HG03432 (cell line): ENCODE measurements at regions not wholly inside any gene's neighbourhood (a gene's known extent, or its start where the extent isn't known, plus 50 kb on each side); places are given as distances from the start of the nearest gene placed in this dataset.
"Not testable (repeated sequence)": the region's sequence is repeated elsewhere in the genome, so short reads cannot be mapped to it uniquely, and the experiment has no call there.

Experiments used
- ATAC-seq: cut with Tn5 transposase; IDR thresholded peaks from one replicate; pipeline ENCODE4 v1.9.1; 2021; ENCODE audit warnings: mild to moderate bottlenecking, moderate library complexity; ENCODE audit not compliant: unreplicated experiment

DNA sequence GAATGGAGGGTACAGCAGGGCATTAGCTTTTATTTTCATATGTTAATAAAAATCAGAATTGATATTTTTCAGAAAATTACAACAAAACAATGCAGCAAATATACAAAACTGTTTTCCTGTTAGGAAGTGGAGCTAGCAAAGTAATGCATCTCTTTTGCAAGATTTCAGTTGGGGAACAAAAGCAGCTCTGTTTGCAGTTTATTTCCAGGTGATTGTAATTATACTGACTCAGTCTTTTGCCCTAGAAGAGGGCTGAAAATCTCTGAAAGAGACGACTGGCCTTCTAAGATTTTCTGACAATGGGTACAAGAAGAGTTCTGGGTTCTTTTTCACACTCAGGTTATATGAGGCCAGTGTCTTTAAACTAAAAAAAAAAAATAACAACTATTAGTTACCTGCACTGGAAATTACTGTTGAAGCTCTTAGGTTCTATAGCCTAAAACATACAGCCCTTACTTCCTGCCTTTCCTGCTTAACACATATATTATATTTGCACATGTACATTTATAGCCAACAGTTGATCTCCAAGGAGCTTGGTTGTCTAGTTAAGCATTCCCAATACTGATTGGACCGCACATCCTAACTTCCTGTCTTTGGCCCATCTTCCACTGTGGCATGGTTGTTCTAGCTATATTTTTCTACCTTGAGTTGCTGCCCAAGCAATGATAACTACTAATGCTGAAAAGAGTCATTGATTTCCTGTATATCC lies 199.1 kb upstream of the KRR1 start:
- ATAC-seq = no peak

DNA sequence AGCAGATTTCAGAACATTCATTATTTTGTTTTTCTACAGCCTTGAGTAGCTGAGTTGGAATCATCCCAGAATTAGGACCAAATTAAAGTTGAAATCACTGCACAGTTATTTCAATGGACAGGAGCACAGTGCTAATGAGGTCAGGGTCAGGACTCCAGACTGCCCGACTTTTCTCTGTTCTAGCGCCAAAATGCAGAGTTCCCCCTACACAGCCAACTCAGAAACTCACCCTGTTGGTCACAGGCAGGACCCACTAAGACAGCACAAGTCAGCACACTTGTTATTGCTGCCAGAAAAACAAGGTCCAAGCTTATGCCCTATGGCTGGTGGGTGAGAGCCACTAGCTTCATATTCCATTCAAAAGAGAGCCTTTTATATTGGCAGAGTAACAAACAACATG lies 198.1 kb upstream of the KRR1 start:
- ATAC-seq = no peak

DNA sequence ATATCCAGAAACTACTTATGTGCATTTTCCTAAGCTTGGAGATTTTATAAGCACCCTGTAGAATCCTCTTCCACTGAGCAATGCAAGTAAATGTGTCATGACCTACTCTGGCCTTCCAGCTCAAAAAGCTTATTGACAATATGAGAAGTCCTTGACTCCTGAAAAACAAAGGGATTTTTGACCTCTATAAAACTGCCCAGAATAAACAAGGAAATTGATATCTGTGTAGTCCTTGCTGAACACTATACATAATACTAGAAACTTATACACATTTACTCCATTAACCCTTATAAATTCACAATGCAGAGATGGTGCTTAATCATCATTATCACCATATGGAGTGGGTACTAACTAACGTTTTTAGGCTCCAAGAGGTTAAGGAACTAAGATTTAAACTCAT lies 197.4 kb upstream of the KRR1 start:
- no peak for ATAC-seq

DNA sequence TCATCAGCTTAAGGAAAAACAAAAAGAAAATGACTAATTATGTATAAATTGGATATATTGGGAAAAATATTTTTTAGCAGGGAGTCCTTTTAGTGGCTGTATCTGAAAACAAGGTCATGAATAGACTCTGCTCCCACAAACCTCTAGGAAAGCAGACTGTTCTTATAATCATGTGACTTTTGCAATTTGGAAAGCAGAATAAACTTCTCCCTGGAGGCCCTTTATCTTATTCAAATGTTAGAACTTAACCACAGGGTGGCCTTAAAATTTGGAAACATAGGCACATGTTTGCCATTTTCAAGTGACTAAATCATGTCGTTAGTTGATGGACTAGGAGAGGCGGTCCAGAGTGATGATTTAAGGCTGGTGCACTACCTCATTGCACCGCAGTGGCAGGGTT lies 196.6 kb upstream of the KRR1 start:
- ATAC-seq = no peak

DNA sequence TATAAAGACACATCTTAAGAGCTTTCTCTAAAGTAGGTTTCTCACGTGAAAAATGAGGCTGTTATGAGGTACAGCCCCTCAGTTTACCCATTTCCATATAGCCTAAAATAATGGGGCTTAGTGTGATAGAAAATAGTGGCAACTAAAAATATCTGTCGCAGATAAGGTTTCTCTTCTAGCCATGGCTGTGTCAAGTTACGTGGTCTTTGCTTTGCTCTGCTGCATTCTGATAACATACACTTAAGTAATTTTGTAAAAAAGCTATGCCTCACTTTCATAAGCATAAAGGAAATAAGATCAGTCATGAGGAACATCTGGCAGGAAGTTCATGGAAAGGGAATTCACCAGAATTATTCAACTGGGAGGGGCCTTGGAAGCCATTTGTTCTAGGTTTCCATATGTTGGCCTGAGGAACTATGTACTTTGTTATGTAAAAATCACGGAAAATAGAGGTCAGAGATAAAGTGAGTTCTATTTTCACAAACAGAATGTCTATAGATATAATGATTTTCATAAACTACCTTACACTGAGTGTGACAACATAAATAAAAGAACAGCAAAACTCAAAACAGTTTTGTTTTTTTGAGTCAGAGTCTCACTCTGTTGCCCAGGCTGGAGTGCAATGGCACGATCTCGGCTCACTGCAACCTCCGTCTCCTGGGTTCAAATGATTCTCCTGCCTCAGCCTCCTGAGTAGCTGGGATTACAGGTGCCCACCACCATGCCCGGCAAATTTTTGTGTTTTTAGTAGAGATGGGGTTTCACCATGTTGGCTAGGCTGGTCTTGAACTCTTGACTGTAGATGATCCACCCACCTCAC lies 195.6 kb upstream of the KRR1 start:
- no peak for ATAC-seq

DNA sequence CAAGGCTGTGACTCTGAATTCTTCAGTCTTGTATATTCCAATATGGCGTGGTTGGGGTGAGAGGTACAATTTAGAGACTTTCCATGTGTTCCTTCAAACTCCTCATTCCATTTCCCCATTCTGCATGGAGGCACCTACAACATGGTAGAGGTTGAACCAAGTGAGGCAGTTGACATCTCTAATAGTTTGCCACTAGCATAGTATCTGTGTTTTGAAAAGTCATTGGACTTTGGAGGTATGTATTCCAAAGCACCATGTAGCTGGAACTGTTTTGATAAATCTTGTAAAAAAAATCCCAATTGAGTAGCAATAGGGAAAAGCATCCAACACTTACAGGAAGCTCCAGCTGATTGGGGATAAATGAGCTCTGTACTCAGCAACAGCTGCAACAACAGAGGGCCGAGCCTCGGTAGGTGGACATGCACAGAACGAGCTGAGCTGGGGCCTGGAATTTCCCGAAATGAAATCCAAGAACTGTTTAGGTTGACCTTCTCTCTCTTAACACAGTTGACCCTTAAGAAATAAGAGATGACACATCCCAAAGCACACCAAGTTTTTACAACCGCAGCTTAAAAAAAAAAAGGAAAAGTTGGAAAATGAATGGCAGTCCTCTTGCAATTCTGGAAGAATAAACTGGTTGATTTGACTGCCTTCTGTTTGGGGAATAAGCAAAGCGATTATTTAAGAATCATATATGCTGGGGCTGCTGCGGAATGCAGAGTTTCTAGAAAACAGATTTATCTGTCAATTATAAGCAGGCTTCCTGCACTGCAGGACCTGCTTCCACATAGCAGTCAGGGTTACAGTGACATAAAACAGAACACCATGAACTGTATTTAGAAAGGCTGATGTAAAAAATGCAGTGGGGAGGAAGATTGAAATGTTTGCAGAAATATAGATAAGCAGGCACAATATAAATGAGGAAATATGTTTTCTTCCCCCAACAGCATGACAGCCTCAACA lies 194.6 kb upstream of the KRR1 start:
- ATAC-seq = no peak

DNA sequence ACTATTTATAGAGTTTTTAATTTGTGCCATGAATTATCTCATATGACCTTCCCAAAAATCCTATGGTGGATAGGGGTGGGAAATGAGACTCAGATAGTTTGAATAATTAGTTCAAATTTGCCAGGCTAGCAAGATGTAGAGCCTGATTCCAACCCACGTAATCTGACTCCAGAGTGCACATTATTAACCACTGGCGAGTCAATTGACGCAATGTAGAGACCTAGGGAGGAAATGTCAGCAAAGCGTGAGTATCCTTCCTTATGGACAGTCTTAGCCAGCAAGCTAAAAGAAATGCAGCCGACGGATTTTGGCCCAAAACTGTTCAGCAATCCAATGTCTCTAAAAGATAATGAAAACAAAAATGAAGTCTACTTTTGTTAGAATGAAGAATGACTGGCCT lies 193.3 kb upstream of the KRR1 start:
- ATAC-seq = no peak

DNA sequence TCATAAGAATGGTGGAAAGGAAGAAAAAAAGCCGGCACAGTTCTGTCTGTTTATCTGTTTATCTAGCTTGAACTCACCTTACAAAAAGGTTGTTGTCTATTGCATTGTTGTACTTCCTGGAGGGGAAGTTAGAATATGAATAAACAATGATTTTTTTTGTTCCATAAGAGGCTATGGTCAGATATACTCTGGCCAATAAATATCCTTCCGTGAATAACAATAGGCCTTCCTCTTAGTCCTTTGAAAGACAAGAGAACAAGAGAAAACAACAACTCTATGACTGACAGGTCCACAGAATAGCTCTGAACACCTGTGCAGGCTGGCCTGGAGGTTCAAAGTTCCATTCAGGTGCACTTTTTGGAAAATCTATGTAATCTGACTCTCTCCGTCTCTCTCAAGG lies 192.8 kb upstream of the KRR1 start:
- no peak for ATAC-seq

DNA sequence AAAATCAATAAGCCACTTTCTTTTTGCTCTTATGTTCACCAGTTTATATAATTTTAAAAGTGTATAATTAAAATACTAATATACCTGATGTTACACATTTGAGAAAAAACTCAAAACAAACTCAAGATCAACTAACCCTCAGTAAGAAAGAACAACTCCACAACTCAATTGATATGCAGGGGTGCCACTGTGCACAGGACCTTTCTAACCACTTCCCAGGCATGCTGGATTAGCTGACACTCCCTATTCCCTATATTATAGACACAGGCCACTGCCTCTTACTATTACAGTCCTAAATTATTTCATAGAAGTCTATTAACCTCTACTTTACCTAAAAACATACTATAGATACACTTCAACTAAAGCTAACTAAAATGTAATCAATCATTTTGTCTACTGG lies 191.7 kb upstream of the KRR1 start:
- no peak for ATAC-seq

DNA sequence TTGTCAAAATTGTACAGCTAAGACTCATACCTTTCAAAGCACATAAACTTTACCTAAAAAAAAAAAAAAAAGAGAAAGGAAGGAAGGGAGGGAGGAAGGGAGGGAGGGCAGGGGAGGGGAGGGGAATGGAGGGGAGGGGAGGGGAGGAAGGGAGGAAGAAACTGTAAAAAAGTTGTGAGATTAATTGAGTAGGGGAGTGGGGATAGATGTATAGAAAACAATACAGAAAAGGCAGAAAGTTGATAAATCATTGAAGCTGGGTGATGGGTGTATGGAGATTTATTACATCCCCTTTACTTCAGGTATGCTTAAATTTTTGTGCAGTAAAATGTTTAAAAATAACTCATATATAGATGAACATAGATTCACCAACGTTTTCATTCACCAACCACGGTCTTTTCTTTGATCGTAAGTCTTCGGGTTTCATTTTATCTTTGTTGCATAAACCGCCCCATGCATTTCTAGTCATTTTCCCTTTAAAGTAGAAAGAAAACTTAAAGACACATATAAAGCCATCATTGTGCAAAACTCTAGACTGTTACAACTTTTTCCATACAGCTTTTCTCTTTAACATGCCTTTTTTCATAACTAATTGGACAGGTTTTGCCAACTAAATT lies 191.2 kb upstream of the KRR1 start:
- ATAC-seq = no peak

DNA sequence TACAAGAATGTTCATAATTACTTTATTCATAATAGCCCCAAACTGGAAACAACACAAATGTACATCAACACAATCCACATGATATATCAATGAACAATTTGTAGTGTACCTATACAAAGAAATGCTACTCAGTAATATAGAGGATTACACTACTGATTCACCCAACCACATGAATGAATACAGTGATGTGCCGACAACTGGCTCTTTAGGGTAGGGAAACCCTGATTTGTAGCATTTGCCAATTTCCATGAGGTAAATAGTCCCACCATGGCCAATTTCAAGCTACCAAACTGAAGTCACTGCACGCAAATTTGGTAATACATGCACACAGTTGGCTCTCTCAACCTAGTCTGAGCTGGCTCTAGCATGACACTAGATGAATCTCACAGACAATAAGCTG lies 190.4 kb upstream of the KRR1 start:
- ATAC-seq = no peak

DNA sequence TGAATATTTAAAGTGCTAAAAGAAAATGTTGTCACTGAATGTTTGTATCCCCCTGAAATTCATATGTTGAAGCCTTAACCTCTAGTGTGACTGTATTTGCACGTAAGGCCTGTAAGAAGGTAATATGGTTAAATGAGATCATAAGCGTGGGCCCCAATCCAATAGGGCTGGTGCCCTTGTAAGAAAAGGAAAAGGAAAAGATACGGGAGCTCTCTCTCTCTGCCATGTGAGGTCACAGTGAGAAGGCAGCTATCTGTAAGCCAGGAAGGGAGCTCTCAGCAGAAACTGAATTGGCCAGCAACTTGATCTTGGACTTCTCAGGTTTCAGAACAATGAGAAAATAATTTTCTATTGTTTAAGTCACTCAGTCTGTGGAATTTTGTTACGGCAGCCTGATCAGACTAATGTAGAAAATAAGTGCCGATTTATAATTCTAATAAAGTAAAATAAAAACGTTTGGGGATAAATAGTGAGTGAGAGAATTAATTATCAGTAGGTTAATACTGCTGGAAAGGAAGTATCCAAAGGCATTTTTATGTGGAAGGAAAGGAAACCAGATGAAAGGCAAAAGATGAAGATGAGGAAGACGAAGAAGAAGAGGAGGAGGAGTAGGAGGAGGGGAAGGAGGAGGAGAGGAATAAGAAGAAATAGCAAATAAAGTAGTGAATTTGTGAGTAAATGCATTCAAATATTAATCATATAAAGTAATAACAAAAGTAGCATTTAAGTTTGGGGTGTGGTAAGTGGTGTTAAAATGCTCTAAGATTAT lies 188.5 kb upstream of the KRR1 start:
- no peak for ATAC-seq

DNA sequence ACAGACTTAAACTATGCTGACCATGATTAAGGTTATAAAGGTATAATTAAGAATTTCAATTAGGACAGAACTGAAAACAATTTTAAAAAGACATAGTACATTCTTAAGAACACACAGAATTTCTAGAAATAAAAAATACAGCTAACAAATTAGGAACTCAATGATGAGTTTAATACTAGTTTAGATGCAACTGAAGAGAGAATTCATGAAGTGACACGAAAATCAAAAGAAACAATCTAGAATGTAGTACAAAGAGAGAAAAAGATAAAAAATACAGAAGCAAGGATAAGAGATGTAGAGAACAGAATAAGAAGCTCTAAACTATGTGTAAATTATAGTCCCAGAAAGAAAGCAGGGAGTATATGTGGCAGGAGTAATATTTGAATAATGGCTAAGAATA lies 187.8 kb upstream of the KRR1 start:
- ATAC-seq = no peak

DNA sequence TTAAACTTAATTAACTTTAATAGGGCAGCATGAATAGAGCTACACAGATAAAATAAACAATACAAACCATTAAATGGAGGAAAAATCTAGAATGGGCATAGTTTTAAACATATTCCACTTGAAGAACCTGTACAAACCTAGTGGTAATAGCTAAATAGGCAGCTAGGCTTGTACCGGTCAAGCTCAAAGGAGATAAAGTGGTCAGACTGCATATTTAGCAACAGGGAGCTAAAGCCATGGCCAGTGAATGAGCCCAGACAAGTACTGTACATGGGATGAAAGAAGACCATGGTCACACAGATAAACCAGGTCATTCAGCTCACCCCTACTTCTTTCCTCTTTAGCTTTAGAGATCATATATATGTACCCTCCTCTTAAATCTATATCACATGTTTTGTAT lies 186.6 kb upstream of the KRR1 start:
- no peak for ATAC-seq

DNA sequence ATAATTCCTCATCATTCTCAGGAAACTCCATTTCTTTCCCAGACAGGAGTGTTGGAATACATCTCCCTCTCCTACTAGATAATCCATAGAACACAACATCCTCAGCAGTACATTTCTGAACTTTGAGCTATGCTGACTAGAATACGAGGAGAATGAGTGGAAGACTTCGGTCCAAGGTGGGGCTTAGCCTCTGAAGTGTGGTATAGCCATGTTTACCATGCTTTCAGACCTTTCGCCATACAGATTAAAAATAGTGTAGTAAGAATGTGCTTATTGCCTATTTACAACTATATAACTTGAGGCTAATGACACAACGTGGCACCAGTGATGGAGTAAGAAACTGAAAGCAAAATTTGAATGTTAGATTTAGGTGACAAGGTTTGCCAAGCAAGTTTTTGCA lies 184.5 kb upstream of the KRR1 start:
- no peak for ATAC-seq

DNA sequence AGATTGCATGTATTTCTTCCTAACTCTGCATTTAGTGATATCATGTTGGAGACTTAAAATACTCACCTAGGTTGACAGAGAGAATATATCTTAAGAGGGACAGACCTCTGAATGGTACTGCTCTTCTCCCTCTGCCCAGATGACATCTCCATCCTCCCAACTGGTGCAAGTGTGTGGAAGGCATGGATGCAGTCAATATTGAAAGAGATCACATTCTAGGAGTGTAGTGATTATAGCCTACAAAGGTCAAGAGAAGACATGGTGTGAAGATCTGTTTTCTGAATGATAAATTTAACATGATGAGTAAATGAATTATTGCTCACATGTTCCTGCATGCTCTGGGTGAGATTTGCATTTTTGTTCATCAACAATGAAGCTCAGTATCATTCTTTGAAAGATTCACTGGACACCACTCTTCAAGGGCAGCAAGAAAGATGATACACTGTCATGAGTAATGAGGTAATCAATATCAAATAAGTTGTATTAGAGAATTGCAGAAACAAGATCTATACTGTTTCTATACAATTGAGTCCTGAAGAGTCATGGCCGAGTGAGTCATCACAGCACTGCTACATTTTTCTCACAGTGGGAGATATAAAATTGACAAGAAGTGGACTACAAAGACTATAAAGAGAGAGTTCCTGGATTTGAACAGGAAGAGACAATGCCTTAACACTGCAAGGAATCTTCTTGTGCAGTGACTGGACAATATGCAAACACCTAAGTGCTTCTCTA lies 183.3 kb upstream of the KRR1 start:
- no peak for ATAC-seq

DNA sequence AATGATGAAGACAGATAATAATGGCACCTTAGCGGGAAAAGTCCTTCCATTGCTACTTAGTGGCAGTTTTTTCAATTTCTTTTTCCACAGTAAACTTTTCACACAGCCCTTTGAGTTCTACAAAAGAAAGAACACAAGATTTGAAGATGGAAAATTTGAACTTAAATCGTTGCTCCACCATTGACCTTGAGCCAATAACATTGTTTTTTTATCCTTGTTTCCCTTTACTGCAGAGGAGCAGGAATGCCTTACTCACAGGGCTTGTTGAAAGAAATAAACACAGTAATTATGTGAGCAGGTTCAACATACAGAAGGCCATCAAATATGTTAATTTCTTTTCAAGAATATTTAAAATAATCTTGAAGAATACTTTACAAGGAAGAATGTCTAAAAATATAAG lies 181.5 kb upstream of the KRR1 start:
- ATAC-seq = no peak

DNA sequence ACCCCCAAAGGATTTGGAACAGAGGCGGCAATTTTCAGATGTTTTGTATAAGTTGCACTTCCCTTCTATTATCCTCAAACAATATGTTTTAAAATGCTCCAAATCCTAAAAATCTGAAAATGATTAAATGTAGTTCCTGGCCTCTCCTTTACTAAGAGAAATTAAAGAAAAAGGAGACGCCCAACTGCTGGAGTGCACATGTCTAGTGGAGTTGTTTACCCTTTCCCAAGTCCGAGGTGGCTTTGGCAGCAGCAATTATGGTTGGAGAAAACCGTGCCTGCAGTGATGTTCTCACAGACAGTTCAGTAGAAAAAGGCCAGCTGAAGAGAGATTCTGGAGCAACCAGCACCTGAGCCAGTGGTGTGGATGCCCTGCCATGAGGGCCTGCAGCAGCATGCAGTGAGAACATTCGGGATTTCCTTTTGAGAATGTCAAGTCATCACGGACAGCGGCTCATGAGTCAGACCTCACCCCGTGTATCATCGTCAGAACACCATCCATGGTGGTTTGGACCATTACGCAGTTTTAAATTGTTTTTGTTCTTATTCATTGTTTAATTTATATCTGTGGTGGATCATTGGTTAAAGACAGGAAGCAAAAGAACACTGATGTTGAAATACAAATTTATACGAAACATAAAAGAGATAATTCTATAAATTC lies 179.0 kb upstream of the KRR1 start:
- ATAC-seq = no peak

DNA sequence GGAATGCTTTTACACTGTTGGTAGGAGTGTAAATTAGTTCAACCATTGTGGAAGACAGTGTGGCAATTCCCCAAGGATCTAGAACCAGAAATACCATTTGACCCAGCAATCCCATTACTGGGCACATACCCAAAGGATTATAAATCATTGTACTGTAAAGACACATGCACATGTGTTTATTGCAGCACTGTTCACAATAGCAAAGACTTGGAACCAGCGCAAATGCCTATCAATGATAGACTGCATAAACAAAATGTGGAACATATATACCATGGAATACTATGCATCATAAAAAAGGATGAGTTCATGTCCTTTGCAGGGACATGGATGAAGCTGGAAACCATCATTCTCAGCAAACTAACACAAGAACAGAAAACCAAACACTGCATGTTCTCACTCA lies 174.8 kb upstream of the KRR1 start:
- not testable (repeated sequence) for ATAC-seq
